ENCODE measurements at regions not wholly inside any gene's neighbourhood (a gene's known extent, or its start where the extent isn't known, plus 50 kb on each side); places are given as distances from the start of the nearest gene placed in this dataset.

DNA sequence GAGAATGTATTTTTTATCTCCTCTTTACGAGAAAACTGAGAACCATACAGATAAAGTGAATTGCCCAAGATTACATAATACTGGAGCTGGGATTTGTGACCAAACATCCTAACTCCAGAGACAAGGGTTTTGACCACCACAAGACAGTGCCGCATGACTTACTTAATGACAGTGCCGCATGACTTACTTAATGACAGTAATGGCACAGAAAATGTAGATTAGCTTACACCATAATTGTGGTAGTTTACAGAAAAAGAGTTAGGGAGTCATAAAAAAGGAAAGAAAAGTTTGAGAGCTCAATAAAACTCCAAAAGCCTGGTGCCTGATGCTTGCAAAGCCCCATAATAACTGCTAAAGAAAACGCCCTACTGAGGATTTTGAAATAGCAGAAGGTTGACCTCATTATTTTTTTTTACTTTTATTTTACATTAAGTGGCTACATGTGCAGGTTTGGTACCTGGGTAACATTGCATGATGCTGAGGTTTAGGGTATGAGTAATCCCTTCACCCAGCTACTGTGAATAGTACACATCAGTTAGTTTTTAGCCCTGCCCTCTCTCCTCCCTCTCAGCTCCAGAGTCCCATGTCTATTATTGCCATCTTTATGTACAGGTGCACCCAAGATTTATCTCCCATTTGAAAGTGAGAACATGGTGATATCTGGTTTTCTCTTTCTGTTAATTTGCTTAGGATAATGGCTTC lies 310.0 kb upstream of the UBE2E3 start:
- TF ChIP-seq, protein P1, sequence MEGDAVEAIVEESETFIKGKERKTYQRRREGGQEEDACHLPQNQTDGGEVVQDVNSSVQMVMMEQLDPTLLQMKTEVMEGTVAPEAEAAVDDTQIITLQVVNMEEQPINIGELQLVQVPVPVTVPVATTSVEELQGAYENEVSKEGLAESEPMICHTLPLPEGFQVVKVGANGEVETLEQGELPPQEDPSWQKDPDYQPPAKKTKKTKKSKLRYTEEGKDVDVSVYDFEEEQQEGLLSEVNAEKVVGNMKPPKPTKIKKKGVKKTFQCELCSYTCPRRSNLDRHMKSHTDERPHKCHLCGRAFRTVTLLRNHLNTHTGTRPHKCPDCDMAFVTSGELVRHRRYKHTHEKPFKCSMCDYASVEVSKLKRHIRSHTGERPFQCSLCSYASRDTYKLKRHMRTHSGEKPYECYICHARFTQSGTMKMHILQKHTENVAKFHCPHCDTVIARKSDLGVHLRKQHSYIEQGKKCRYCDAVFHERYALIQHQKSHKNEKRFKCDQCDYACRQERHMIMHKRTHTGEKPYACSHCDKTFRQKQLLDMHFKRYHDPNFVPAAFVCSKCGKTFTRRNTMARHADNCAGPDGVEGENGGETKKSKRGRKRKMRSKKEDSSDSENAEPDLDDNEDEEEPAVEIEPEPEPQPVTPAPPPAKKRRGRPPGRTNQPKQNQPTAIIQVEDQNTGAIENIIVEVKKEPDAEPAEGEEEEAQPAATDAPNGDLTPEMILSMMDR (IDR thresholded peaks at IDR 0.05) = no peak
- no peak for TF ChIP-seq POLR2A (IDR thresholded peaks at IDR 0.05)
